HCT116 (cell line): ENCODE measurements at regions not wholly inside any gene's neighbourhood (a gene's known extent, or its start where the extent isn't known, plus 50 kb on each side); places are given as distances from the start of the nearest gene placed in this dataset.

Source experiments
- ATAC-seq: fragments of 200-7000 bp; cut with Tn5 transposase; 2 replicates; pipeline ENCODE4 v1.9.1; 2020; ENCODE audit warnings: mild to moderate bottlenecking, moderate library complexity
- BruUV-seq: library from RNA; stranded (reverse); fragments of 400-500 nt; replicated peaks from 2 replicates; lab custom pipeline; 2021; lab: Mats Ljungman, UMichigan
- CTCF ChIA-PET: fragments of 300-600 bp; sonication (Branson Sonifier 250); formaldehyde crosslinking; loops from one replicate; lab custom pipeline; 2021; ENCODE audit warnings: antibody characterized with exemption; lab: Charles Lee
- POLR2A ChIA-PET: fragments of 300-600, 350-600 bp; sonication (Branson Sonifier 250); formaldehyde crosslinking; loops from one replicate; lab custom pipeline; 2021; ENCODE audit warnings: antibody characterized with exemption; lab: Charles Lee
- RAD21 ChIA-PET, 2 experiments: fragments of 300-600 bp; sonication (Branson Sonifier 250); formaldehyde crosslinking; loops; one replicate each; lab custom pipeline; 2023; ENCODE audit warnings: low total read pairs in 2 of 2; ENCODE audit not compliant: uncharacterized antibody in 2 of 2, unreplicated experiment in 2 of 2, low non-redundant PET in 1 of 2; lab: Charles Lee
- DNase-seq: peaks from one replicate; pipeline ENCODE4 v3.0.0-alpha.2; 2010; ENCODE audit warnings: low read depth, low spot score
- H2AFZ ChIP-seq: fragments of 200-600 bp; shearing (Covaris generic), sonication (generic); 2 replicates; pipeline ENCODE4 v1.6.1; 2017; ENCODE audit warnings: low read depth, mixed run types, mixed read lengths, antibody characterized with exemption, low read length; ENCODE audit not compliant: poor library complexity, severe bottlenecking
- H3K27ac ChIP-seq: 2 replicates; pipeline ENCODE4 v1.5.1; 2012; ENCODE audit warnings: low read depth, low read length
- H3K27me3 ChIP-seq: fragments of 200-600 bp; sonication (generic); 2 replicates; pipeline ENCODE4 v1.6.1; 2016; ENCODE audit warnings: mixed run types, low read length, mixed read lengths; ENCODE audit not compliant: insufficient read depth
- H3K36me3 ChIP-seq, 2 experiments: fragments of 200-500 bp in 1 of 2; fragments of 200-600 bp in 1 of 2; sonication (Bioruptor generic) in 1 of 2; sonication (generic) in 1 of 2; 2 replicates each; pipeline versions ENCODE4 v1.5.1 to v1.6.1; 2014 to 2016; ENCODE audit warnings: low read length in 2 of 2, inconsistent platforms in 1 of 2, mixed read lengths in 1 of 2, mixed run types in 1 of 2; ENCODE audit not compliant: insufficient read depth in 2 of 2, control insufficient read depth in 1 of 2
- H3K4me1 ChIP-seq, 2 experiments: fragments of 200-600 bp in 1 of 2; sonication (generic) in 1 of 2; 2 replicates each; pipeline versions ENCODE4 v1.5.1 to v1.6.1; 2012 to 2017; ENCODE audit warnings: low read length in 2 of 2, inconsistent platforms in 1 of 2, mild to moderate bottlenecking in 1 of 2, mixed read lengths in 1 of 2, mixed run types in 1 of 2, moderate library complexity in 1 of 2; ENCODE audit not compliant: insufficient read depth in 2 of 2, control insufficient read depth in 1 of 2
- H3K4me2 ChIP-seq: fragments of 200-600 bp; sonication (generic); 2 replicates; pipeline ENCODE4 v1.6.1; 2017; ENCODE audit warnings: mixed run types, low read length, mixed read lengths
- H3K4me3 ChIP-seq, 2 experiments: fragments of 200-600 bp in 1 of 2; sonication (generic) in 1 of 2; replicated peaks in 1 of 2; 2 replicates each; pipeline ENCODE4 v1.5.1; 2011 to 2016; ENCODE audit warnings: low read length in 2 of 2, control low read depth in 1 of 2, low read depth in 1 of 2, mild to moderate bottlenecking in 1 of 2, mixed read lengths in 1 of 2, mixed run types in 1 of 2
- H3K79me2 ChIP-seq: fragments of 200-600 bp; sonication (generic); 2 replicates; pipeline ENCODE4 v1.6.1; 2017; ENCODE audit warnings: mild to moderate bottlenecking, mixed run types, low read length, moderate library complexity, mixed read lengths; ENCODE audit not compliant: insufficient read depth
- H3K9ac ChIP-seq: fragments of 200-600 bp; sonication (generic); 2 replicates; pipeline ENCODE4 v1.6.1; 2016; ENCODE audit warnings: low read length, mixed read lengths
- H3K9me2 ChIP-seq: fragments of 200-600 bp; sonication (generic), shearing (Covaris generic); 2 replicates; pipeline ENCODE4 v1.6.1; 2017; ENCODE audit warnings: mixed run types, mild to moderate bottlenecking, moderate library complexity; ENCODE audit not compliant: insufficient read depth
- H3K9me3 ChIP-seq, 2 experiments: fragments of 200-500 bp in 1 of 2; fragments of 200-600 bp in 1 of 2; sonication (Bioruptor generic) in 1 of 2; sonication (generic) in 1 of 2; 2 replicates each; pipeline ENCODE4 v1.6.1; 2014 to 2017; ENCODE audit warnings: low read length in 2 of 2, mixed read lengths in 2 of 2, inconsistent platforms in 1 of 2, low read depth in 1 of 2, mild to moderate bottlenecking in 1 of 2, mixed run types in 1 of 2, moderate library complexity in 1 of 2; ENCODE audit not compliant: control insufficient read depth in 1 of 2, insufficient read depth in 1 of 2
- H4K20me1 ChIP-seq: fragments of 200-600 bp; sonication (generic), shearing (Covaris generic); 2 replicates; pipeline ENCODE4 v1.6.1; 2017; ENCODE audit warnings: mixed run types, mild to moderate bottlenecking, moderate library complexity; ENCODE audit not compliant: insufficient read depth
- CBX3 ChIP-seq: IDR thresholded peaks from 2 replicates; pipeline ENCODE4 v1.6.1; 2012; ENCODE audit warnings: low read depth
- CEBPB ChIP-seq: IDR thresholded peaks from 2 replicates; pipeline ENCODE4 v1.6.1; 2012; ENCODE audit warnings: low read depth
- ELF1 ChIP-seq: IDR thresholded peaks from 2 replicates; pipeline ENCODE4 v1.6.1; 2012; ENCODE audit warnings: low read depth, borderline replicate concordance
- EZH2phosphoT487 ChIP-seq: fragments of 200-600 bp; IDR thresholded peaks from 2 replicates; pipeline ENCODE4 v1.6.1; 2018; ENCODE audit warnings: antibody characterized with exemption, borderline replicate concordance
- FOSL1 ChIP-seq: IDR thresholded peaks from 2 replicates; pipeline ENCODE4 v1.6.1; 2012; ENCODE audit warnings: low read depth
- JUND ChIP-seq: IDR thresholded peaks from 2 replicates; pipeline ENCODE4 v1.6.1; 2012
- MAX ChIP-seq: IDR thresholded peaks from 2 replicates; pipeline ENCODE4 v1.6.1; 2012
- POLR2A ChIP-seq: IDR thresholded peaks from 2 replicates; pipeline ENCODE4 v1.7.0; 2011; ENCODE audit warnings: borderline replicate concordance; ENCODE audit not compliant: insufficient read depth, insufficient read length; ENCODE audit errors: extremely low read depth
- POLR2AphosphoS5 ChIP-seq: IDR thresholded peaks from 2 replicates; pipeline ENCODE4 v1.6.1; 2011; ENCODE audit warnings: mild to moderate bottlenecking, low read depth, low read length, moderate library complexity
- RAD21 ChIP-seq: IDR thresholded peaks from 2 replicates; pipeline ENCODE4 v1.6.1; 2012; ENCODE audit warnings: low read depth, mild to moderate bottlenecking
- SP1 ChIP-seq: IDR thresholded peaks from 2 replicates; pipeline ENCODE4 v1.6.1; 2012; ENCODE audit warnings: low read depth
- SRF ChIP-seq: IDR thresholded peaks from 2 replicates; pipeline ENCODE4 v1.6.1; 2012; ENCODE audit warnings: low read depth
- TCF7L2 ChIP-seq: IDR thresholded peaks from 2 replicates; pipeline ENCODE4 v1.7.0; 2011; ENCODE audit warnings: borderline replicate concordance, inconsistent platforms; ENCODE audit not compliant: insufficient read depth, insufficient read length; ENCODE audit errors: extremely low read depth
- ZBTB33 ChIP-seq: IDR thresholded peaks from 2 replicates; pipeline ENCODE4 v1.6.1; 2011; ENCODE audit warnings: mild to moderate bottlenecking, low read length, moderate library complexity; ENCODE audit not compliant: insufficient replicate concordance; ENCODE audit errors: extremely low read depth
- ZFX ChIP-seq: fragments of 450-650 bp; IDR thresholded peaks from 2 replicates; pipeline ENCODE4 v1.6.1; 2017
- ZNF274 ChIP-seq: fragments of 200-500 bp; sonication (Bioruptor generic); IDR thresholded peaks from 2 replicates; pipeline ENCODE4 v1.6.1; 2014; ENCODE audit warnings: mild to moderate bottlenecking, low read depth, low read length, inconsistent platforms
- intact Hi-C: fragments of 100-400 bp; cut with micrococcal nuclease; formaldehyde crosslinking; loops from 2 replicates; pipeline ENCODE4 v1.10.0; 2022
- TF ChIP-seq, protein P1 (sequence below), 3 experiments: fragments of 200-600 bp in 1 of 3; sonication (generic) in 1 of 3; IDR thresholded peaks in 2 of 3; conservative IDR thresholded peaks in 1 of 3; 2 replicates each; pipeline ENCODE4 v1.5.1; 2012 to 2017; ENCODE audit warnings: low read depth in 2 of 3, low read length in 2 of 3, antibody characterized with exemption in 1 of 3, borderline replicate concordance in 1 of 3, control low read depth in 1 of 3, mild to moderate bottlenecking in 1 of 3, mixed read lengths in 1 of 3, mixed run types in 1 of 3, moderate library complexity in 1 of 3; ENCODE audit not compliant: insufficient read depth in 1 of 3
- TF ChIP-seq, protein P2 (sequence below): IDR thresholded peaks from 2 replicates; pipeline ENCODE4 v1.6.1; 2012; ENCODE audit warnings: low read depth
- TF ChIP-seq, protein P3 (sequence below): IDR thresholded peaks from 2 replicates; pipeline ENCODE4 v1.6.1; 2012

GRCh38 chr2:215671691-215672090 is 235.8 kb upstream of the FN1 start:
- ATAC-seq (no peak), DNase-seq (no peak)
- Histone ChIP-seq H3K9ac (no peak overlapping the region), H3K79me2 (no peaks in the 10 kb centered on the region), H3K4me3 (no peak overlapping the region), H3K4me2 (no peak overlapping the region), H3K27ac (no peak overlapping the region), H4K20me1 (no peaks in the 10 kb centered on the region), H2AFZ (no peak overlapping the region), H3K9me3 (no peaks in the 10 kb centered on the region), H3K9me2 (no peaks in the 10 kb centered on the region), H3K36me3 (no peaks in the 10 kb centered on the region), H3K27me3 (no peaks in the 10 kb centered on the region), H3K4me1 (no peaks in the 10 kb centered on the region)
- BruUV-seq: no TSS peak
- intact Hi-C loops: no loop called here
- ChIA-PET POLR2A (no interaction called here), RAD21 (no interaction called here), CTCF (no interaction called here)
- TF ChIP-seq MAX: no peak
- no peak for TF ChIP-seq CBX3
- TF ChIP-seq ZBTB33: no peak
- TF ChIP-seq POLR2AphosphoS5: no peak
- no peak for TF ChIP-seq FOSL1
- TF ChIP-seq, protein P1, sequence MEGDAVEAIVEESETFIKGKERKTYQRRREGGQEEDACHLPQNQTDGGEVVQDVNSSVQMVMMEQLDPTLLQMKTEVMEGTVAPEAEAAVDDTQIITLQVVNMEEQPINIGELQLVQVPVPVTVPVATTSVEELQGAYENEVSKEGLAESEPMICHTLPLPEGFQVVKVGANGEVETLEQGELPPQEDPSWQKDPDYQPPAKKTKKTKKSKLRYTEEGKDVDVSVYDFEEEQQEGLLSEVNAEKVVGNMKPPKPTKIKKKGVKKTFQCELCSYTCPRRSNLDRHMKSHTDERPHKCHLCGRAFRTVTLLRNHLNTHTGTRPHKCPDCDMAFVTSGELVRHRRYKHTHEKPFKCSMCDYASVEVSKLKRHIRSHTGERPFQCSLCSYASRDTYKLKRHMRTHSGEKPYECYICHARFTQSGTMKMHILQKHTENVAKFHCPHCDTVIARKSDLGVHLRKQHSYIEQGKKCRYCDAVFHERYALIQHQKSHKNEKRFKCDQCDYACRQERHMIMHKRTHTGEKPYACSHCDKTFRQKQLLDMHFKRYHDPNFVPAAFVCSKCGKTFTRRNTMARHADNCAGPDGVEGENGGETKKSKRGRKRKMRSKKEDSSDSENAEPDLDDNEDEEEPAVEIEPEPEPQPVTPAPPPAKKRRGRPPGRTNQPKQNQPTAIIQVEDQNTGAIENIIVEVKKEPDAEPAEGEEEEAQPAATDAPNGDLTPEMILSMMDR (IDR thresholded peaks at IDR 0.05 in 2 of 3, conservative IDR thresholded peaks at IDR 0.05 in 1 of 3; ENCODE audit: borderline replicate concordance in 1 of 3, insufficient read depth in 1 of 3, low read depth in 2 of 3, low read length in 2 of 3): no peak
- no peak for TF ChIP-seq ZFX
- TF ChIP-seq TCF7L2: no peak
- TF ChIP-seq ZNF274: no peak
- TF ChIP-seq SP1: no peak
- TF ChIP-seq RAD21: no peak
- no peak for TF ChIP-seq EZH2phosphoT487
- TF ChIP-seq, protein P2, sequence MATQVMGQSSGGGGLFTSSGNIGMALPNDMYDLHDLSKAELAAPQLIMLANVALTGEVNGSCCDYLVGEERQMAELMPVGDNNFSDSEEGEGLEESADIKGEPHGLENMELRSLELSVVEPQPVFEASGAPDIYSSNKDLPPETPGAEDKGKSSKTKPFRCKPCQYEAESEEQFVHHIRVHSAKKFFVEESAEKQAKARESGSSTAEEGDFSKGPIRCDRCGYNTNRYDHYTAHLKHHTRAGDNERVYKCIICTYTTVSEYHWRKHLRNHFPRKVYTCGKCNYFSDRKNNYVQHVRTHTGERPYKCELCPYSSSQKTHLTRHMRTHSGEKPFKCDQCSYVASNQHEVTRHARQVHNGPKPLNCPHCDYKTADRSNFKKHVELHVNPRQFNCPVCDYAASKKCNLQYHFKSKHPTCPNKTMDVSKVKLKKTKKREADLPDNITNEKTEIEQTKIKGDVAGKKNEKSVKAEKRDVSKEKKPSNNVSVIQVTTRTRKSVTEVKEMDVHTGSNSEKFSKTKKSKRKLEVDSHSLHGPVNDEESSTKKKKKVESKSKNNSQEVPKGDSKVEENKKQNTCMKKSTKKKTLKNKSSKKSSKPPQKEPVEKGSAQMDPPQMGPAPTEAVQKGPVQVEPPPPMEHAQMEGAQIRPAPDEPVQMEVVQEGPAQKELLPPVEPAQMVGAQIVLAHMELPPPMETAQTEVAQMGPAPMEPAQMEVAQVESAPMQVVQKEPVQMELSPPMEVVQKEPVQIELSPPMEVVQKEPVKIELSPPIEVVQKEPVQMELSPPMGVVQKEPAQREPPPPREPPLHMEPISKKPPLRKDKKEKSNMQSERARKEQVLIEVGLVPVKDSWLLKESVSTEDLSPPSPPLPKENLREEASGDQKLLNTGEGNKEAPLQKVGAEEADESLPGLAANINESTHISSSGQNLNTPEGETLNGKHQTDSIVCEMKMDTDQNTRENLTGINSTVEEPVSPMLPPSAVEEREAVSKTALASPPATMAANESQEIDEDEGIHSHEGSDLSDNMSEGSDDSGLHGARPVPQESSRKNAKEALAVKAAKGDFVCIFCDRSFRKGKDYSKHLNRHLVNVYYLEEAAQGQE: no peak
- no peak for TF ChIP-seq JUND
- TF ChIP-seq POLR2A: no peak
- TF ChIP-seq, protein P3, sequence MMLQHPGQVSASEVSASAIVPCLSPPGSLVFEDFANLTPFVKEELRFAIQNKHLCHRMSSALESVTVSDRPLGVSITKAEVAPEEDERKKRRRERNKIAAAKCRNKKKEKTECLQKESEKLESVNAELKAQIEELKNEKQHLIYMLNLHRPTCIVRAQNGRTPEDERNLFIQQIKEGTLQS: no peak
- TF ChIP-seq SRF: no peak
- TF ChIP-seq ELF1: no peak
- no peak for TF ChIP-seq CEBPB
